Mesodermal cell (in vitro differentiated cells): ENCODE measurements at regions not wholly inside any gene's neighbourhood (a gene's known extent, or its start where the extent isn't known, plus 50 kb on each side); places are given as distances from the start of the nearest gene placed in this dataset.
A peak's percentile ranks its signal among the peaks of the same experiment; 100 is the strongest.

Experiments used
- H3K27ac ChIP-seq: 2 replicates; pipeline ENCODE4 v1.7.0; 2013; ENCODE audit warnings: mild to moderate bottlenecking, low read depth, low read length, moderate library complexity; ENCODE audit not compliant: severe bottlenecking
- H3K36me3 ChIP-seq: 2 replicates; pipeline ENCODE4 v1.7.1; 2013; ENCODE audit warnings: mild to moderate bottlenecking, low read length, moderate library complexity; ENCODE audit not compliant: control insufficient read depth, insufficient read depth
- H3K4me1 ChIP-seq: one replicate; pipeline ENCODE4 v1.7.1; 2013; ENCODE audit warnings: mild to moderate bottlenecking, low read length; ENCODE audit not compliant: insufficient read depth, control insufficient read depth, poor library complexity, severe bottlenecking
- H3K4me3 ChIP-seq: 2 replicates; pipeline ENCODE4 v1.7.0; 2013; ENCODE audit warnings: low read length, control low read depth, mild to moderate bottlenecking; ENCODE audit not compliant: insufficient read depth, poor library complexity, severe bottlenecking; ENCODE audit errors: extremely low read depth
- H3K9me3 ChIP-seq: 2 replicates; pipeline ENCODE4 v1.7.1; 2013; ENCODE audit warnings: mild to moderate bottlenecking, low read length, moderate library complexity; ENCODE audit not compliant: control insufficient read depth
- WGBS, 2 experiments: methylation state at CpG; one replicate each; pipeline ENCODE4 v1.1.5; 2013; ENCODE audit warnings: missing lambda C conversion rate in 2 of 2; ENCODE audit not compliant: insufficient coverage in 2 of 2; 5-methylcytosine and 5-hydroxymethylcytosine counted together

DNA sequence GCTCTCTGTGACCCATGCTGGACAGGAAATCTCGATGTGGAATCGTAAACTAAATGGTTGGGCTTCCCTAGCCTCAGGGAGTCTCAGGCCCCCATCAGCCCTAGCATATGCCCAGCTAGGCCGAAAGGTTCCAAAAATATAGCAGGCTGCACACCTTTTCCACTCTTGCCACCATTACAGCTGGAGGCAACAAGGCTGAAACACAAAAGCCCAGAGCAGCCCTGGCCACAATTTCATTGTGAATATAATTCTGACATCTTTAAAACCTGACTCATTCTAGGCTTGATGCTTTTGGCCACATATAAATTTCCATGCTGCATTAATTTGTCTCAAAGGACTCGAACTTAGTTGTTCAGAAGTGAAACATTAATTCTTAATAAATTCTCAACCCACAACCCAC, 382.2 kb downstream of the GRIN2B start:
- H3K4me1 ChIP-seq = no peaks in the 10 kb centered on the region
- H3K36me3 ChIP-seq = no peaks in the 10 kb centered on the region
- no peak overlapping the region for H3K4me3 ChIP-seq
- no peaks in the 10 kb centered on the region for H3K9me3 ChIP-seq
- 86 to 95% methylated on average over 3 to 4 of the region's 4 CpGs for WGBS, 2 experiments
- no peak overlapping the region for H3K27ac ChIP-seq

DNA sequence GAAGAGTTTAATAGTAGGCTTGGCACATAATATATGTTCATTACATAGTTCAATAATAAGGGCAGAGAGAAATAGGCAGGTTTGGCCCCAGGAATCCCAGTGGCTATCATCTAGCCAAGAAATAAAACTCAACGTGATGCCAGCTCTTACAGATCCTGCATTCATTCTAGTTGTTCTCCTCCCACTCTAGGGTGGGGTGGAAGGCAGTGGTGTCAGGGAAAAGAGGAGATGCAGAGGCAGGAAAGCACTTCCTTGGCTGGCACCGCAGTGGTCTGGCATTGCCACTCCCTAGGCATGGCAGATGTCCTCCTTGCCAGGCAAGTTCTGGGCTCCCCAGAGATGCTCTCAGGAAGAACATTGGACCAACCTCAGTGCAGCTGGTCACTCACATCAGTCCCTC, 383.6 kb downstream of the GRIN2B start:
- no peaks in the 10 kb centered on the region for H3K4me1 ChIP-seq
- no peak overlapping the region for H3K4me3 ChIP-seq
- H3K9me3 ChIP-seq = no peaks in the 10 kb centered on the region
- no peaks in the 10 kb centered on the region for H3K36me3 ChIP-seq
- WGBS, 2 experiments = 90 to 100% methylated on average over 1 of the region's 2 CpGs
- H3K27ac ChIP-seq = no peak overlapping the region

DNA sequence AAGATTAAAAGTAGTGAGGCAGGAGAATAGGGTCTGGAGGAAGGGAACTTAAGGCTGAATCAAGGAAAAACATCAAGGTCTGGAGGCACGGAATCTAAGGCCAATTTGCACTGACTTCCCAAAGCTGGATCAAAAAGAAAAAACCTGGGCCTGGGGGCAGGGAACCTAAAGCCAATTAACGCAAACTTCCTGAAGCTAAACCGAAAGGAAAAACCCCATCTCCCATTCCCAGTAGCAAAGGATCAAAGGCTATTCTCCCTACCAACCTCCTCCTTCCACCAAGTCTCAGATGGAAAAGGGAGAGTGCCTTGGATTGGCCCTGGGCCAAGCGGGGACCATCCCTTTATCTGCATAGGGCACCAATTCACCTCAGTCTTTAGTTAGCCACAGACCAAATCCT, 384.2 kb downstream of the GRIN2B start:
- H3K27ac ChIP-seq = no peak overlapping the region
- no peaks in the 10 kb centered on the region for H3K4me1 ChIP-seq
- H3K4me3 ChIP-seq = no peak overlapping the region
- no peaks in the 10 kb centered on the region for H3K9me3 ChIP-seq
- H3K36me3 ChIP-seq = no peaks in the 10 kb centered on the region
- 80 to 83% methylated on average over 2 of the region's 4 CpGs for WGBS, 2 experiments

DNA sequence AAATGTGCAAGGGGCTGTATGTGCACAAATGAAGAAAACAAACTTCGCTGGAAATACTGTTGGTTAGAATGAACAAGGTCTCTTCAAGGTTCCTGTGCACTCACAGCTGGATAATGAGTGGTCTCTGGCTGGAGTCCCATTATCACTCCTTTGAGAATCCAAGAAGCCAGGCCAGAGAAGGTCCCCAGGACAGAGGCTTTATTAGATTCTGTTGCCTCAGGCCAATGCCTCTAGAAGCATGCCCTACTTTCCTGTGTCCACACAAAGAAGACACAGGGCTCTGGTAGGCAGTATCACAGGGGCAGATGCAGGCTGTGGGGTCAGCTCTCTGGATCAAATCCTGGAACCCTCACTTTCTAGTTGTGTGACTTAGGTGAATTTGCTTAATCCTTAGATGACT, 384.7 kb downstream of the GRIN2B start:
- no peak overlapping the region for H3K4me3 ChIP-seq
- no peaks in the 10 kb centered on the region for H3K9me3 ChIP-seq
- 100% methylated on average over 1 of the region's 1 CpG; no CpG with 5 or more reads in 1 of the 2 experiments for WGBS, 2 experiments
- H3K36me3 ChIP-seq = no peaks in the 10 kb centered on the region
- no peaks in the 10 kb centered on the region for H3K4me1 ChIP-seq
- no peak overlapping the region for H3K27ac ChIP-seq

DNA sequence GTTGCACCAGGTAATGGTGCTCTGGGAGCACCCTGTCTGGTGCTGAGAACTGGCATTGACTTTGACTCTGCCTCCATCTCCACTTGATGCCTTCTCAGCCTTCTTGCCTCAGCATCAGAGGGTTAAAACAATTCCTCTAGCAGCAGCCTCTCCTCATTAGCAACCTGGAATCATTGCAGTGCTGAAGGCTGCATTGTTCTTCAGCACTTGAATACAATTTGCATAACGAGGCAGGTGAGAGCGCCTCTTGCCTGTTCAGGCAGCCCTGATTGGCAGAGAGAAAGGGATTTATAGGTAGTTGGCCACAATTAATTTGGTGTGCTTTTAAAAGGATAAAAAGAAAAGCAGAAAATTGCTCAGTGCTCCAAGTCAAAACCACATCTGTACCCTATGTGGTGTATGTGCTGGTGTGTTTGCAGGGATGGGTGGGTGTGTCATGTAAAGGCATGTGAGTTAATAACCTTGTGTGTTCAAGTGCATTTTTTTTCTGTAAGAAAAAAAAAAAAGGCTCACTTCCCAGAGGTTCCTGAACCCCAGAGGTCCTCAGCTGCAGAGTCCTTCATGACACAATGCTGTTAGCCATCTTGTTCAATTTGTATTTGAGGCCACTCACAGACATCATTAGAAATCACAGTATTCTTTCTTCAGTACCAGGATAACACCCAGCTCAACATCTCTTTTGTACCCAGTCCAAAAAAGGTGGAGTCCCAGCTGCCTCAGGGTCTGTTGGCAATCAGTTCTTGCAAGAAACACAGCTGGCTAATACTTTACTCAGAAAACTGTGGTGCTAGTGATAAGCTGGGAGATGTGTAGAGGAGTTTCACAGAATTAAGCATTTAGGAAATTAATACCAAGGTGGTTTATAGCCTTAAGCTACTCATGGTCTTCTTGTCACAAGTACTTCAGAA, 385.6 kb downstream of the GRIN2B start:
- Histone ChIP-seq H3K9me3 (no peaks in the 10 kb centered on the region), H3K4me3 (no peak overlapping the region), H3K36me3 (no peaks in the 10 kb centered on the region), H3K4me1 (no peaks in the 10 kb centered on the region), H3K27ac (no peak overlapping the region)
- 65 to 94% methylated on average over 2 of the region's 2 CpGs for WGBS, 2 experiments

DNA sequence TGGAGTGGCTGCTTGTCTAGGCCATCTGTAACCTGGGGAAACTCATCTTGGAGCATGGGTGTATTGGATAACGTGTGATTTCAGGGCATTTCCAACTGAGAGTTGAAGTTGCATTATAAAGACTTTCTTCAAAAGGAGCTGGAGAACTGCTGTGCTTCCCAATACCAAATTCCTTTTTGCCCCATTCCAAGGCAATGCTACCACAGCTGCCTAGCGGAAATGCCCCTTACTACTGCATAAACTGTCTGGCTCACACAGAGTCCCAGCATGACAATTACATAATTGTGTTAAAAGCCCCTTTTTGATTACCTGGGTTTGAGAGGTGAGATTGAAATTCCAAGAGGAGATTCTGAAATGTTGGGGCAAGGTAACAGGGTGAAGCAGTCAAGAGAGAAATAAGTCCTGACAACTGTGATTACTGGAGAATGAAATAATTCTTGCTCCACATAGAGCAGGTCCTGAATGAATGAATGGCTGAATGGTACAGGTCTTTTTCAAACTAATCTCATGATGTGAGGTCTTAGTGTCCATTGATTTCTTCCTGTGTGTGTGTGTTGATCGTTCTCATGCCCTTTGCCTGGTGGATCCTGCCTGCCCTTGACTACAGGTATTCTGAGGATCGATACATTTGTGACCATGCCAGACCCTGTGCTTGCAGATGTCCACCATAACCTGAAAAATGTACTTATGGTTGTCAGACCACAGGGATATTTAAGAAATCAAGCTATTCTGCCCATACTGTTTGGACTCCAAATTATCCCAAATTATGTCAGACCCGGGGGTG, 386.5 kb downstream of the GRIN2B start:
- 71 to 90% methylated on average over 2 of the region's 5 CpGs for WGBS, 2 experiments
- H3K36me3 ChIP-seq = no peaks in the 10 kb centered on the region
- no peaks in the 10 kb centered on the region for H3K4me1 ChIP-seq
- H3K9me3 ChIP-seq = no peaks in the 10 kb centered on the region
- H3K4me3 ChIP-seq = no peak overlapping the region
- no peak overlapping the region for H3K27ac ChIP-seq

DNA sequence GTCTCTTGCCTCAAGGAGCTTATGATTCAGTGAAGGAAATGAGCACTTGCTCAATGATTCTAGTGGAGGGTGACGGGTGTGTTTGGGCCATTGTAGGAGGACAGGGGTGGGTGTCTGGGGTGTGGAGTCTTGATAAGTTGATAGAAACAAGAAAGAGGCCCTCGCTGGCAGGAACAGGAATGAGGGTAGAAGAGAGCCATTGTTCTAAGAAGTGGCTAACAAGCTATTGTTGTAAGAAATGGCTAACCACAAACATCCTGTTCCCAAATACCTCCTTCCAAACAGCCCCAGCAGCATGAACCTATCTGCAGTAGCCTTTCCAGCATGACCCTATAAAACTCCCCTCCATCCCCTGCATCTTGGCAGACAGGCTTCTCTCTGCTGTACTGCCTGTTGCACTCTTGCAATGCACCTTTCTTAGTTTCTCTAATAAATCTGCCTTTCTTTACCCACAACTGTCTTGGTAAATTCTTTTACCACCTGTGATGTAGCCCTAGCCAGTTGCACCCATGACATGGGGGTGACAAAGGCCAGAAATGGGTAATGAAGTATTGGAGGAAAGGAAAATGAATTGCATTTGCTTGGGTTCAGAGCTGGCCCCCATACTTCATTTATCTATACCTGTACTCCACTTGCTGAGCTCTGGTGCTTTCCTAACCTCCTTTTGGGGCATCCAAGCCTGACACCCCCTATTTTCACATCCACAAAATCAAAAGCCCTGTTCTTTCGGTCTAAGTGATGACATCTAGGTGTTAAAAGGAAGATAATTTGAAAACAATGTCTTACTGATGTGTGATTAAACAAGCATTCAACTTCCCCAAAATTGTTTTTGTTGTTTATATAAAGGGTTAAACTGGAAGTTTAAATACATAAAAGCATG, 389.1 kb downstream of the GRIN2B start:
- Histone ChIP-seq H3K9me3 (no peaks in the 10 kb centered on the region), H3K4me3 (no peak overlapping the region), H3K4me1 (no peaks in the 10 kb centered on the region), H3K36me3 (no peaks in the 10 kb centered on the region), H3K27ac (peak overlapping the region; percentile 13)
- 89% methylated on average over 1 of the region's 3 CpGs; no CpG with 5 or more reads in 1 of the 2 experiments for WGBS, 2 experiments

DNA sequence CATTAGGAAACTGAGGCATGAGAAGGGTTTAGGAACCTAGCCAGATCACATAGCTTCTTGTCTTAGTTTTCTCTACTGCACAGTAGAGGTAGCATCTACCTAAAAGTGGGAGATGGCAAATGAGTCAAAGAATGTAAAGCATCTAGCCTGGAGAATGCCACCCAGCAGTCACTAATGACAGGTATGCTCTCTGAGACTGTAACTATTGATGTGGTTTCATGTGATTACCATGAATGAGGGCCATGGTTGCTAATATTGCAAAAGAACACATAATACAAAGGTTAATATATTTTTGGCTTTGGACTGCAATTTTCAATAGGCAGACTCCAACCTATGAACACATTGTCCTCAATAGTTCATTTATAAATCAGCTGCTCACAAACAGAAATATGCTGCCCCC, 389.9 kb downstream of the GRIN2B start:
- Histone ChIP-seq H3K4me1 (no peaks in the 10 kb centered on the region), H3K36me3 (no peaks in the 10 kb centered on the region), H3K4me3 (no peak overlapping the region), H3K27ac (no peak overlapping the region), H3K9me3 (no peaks in the 10 kb centered on the region)

DNA sequence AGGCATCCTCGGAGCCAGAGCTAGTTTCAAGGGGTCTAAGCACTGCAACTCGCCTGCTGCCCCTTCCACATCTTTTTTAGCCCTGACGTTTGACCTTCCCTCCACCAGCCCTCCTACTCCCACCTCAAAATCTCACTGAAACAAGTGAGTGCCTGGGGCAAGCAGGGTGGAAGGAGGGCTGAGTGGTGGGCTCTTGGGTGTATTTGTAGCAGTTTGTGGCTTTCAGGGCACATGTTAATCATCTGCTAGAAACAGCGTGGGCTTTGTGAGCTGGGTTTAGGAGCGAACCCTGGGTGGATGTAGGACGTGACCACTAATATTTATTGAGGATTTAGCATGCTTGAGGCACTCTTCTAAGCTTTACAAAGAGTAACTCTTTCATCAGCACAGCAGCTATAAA, 390.3 kb downstream of the GRIN2B start:
- Histone ChIP-seq H3K4me1 (no peaks in the 10 kb centered on the region), H3K36me3 (no peaks in the 10 kb centered on the region), H3K9me3 (no peaks in the 10 kb centered on the region), H3K27ac (no peak overlapping the region), H3K4me3 (no peak overlapping the region)
- WGBS, 2 experiments = 93 to 100% methylated on average over 2 to 5 of the region's 6 CpGs

DNA sequence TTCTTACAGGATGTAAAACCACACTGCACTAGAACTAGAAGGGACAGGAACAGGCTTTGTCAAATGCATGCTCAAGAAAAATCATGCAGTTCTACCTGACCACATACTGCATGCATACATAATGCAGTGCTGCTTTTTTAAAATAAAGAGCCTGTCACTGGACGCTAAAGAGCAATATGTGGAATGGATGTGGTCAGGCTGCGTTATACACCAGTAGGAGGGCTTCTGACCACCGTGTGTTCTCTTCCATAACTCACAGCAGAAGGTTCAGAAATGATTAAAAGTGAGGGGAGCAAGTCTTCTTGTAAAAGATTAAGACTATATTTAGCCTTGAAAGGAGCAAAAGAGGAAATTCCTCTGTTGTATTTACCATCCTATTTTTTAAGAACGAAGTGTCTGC, 392.0 kb downstream of the EMP1 start:
- WGBS, 2 experiments = 80 to 100% methylated on average over 1 of the region's 4 CpGs
- Histone ChIP-seq H3K36me3 (no peaks in the 10 kb centered on the region), H3K27ac (no peak overlapping the region)

More for the DNA sequence above, 392.0 kb downstream of the EMP1 start:
- Histone ChIP-seq H3K4me1 (no peaks in the 10 kb centered on the region), H3K4me3 (no peak overlapping the region), H3K9me3 (no peaks in the 10 kb centered on the region)
